Tibial nerve (tissue), 4 donors: ENCODE measurements at regions not wholly inside any gene's neighbourhood (a gene's known extent, or its start where the extent isn't known, plus 50 kb on each side); places are given as distances from the start of the nearest gene placed in this dataset.
A peak's percentile ranks its signal among the peaks of the same experiment; 100 is the strongest.

ENCODE experiments used
- DNase-seq, 2 donors: peaks; one replicate each; pipeline ENCODE4 v3.0.0-alpha.2; 2019; ENCODE audit warnings: low spot score in 2 of 2
- H3K27ac ChIP-seq, 4 donors: fragments of 200-600 bp; sonication (generic) in 3 of 4; one replicate each; pipeline ENCODE4 v1.5.1; 2017 to 2019; ENCODE audit warnings: mild to moderate bottlenecking in 1 of 4
- H3K27me3 ChIP-seq, 2 donors: fragments of 200-600 bp; sonication (generic) in 1 of 2; one replicate each; pipeline versions ENCODE4 v1.5.1 to v1.6.0; 2017 to 2019
- H3K36me3 ChIP-seq, 3 donors: fragments of 200-600 bp; sonication (generic); one replicate each; pipeline ENCODE4 v1.5.1; 2018 to 2019
- H3K4me1 ChIP-seq, 4 donors: fragments of 200-600 bp; sonication (generic) in 3 of 4; one replicate each; pipeline ENCODE4 v1.5.1; 2017 to 2019
- H3K4me3 ChIP-seq, 4 donors: fragments of 200-600 bp; sonication (generic) in 3 of 4; one replicate each; pipeline ENCODE4 v1.5.1; 2017 to 2019; ENCODE audit warnings: mild to moderate bottlenecking in 1 of 4, moderate library complexity in 1 of 4
- H3K9me3 ChIP-seq, 4 donors: fragments of 200-600 bp; sonication (generic) in 3 of 4; one replicate each; pipeline ENCODE4 v1.5.1; 2017 to 2019
- EP300 ChIP-seq, 2 donors: sonication (generic); formaldehyde crosslinking; IDR thresholded peaks; one replicate each; pipeline ENCODE4 v1.6.1; 2017; ENCODE audit warnings: antibody characterized with exemption in 2 of 2, mild to moderate bottlenecking in 1 of 2
- POLR2A ChIP-seq, 2 donors: fragments of 450-650 bp; IDR thresholded peaks; one replicate each; pipeline ENCODE4 v1.6.1; 2017; ENCODE audit warnings: antibody characterized with exemption in 2 of 2, mild to moderate bottlenecking in 2 of 2, moderate library complexity in 2 of 2
- WGBS, 2 donors: methylation state at CpG; one replicate each; pipeline ENCODE4 v1.1.5; 2018; 5-methylcytosine and 5-hydroxymethylcytosine counted together
- TF ChIP-seq, protein P1 (sequence below), 5 experiments: fragments of 200-600 bp in 3 of 5; fragments of 450-650 bp in 2 of 5; sonication (generic) in 3 of 5; IDR thresholded peaks; one replicate each; pipeline ENCODE4 v1.5.1; 2016 to 2019; ENCODE audit warnings: antibody characterized with exemption in 5 of 5, mild to moderate bottlenecking in 3 of 5, moderate library complexity in 2 of 5

DNA sequence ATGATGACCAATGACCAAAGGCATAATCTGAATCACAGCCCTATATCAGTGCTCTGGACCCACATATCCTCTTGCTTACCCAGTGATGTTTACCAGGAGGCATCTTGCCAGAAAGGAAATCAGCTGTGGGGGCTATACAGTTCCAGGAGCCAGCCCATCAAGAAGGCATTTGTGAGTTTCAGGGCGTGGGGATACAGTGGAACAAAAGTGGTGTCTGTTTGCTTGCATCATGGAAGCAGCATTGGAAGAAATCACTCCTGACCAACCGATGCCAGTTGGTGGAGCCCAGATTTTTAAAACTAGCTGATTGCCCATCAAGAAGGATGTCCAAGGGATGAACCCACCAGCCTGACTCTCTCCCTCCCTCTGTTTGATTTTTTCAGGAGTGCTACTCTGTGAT, 106.5 kb upstream of the EGFLAM start:
- H3K4me3 ChIP-seq, result no peak overlapping the region
- no peak for DNase-seq
- no peaks in the 10 kb centered on the region for H3K27me3 ChIP-seq
- H3K4me1 ChIP-seq, result no peaks in the 10 kb centered on the region
- H3K9me3 ChIP-seq, result no peaks in the 10 kb centered on the region
- 26 to 43% methylated on average over 2 of the region's 2 CpGs for WGBS, 2 donors
- TF ChIP-seq POLR2A (IDR thresholded peaks at IDR 0.05) (no peak), EP300 (IDR thresholded peaks at IDR 0.05) (no peak)
- no peaks in the 10 kb centered on the region for H3K36me3 ChIP-seq
- H3K27ac ChIP-seq, result no peak overlapping the region

DNA sequence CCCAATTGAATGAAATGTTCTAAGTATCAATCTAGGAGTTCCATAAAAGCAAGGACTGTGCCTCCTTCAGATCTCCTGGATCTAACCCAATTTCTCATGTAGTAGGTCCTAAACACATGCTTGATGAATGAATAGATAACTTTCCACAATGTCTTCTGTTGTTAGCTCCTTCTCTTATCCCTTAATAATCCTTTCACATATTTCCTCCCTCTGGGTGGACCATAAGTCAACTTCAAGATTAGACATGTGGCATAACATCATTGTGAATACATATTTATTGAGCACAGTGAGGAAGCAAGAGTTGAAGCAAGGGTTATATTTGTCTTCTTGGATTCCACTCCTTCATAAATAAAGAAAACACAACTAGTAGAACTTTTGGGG, 108.6 kb upstream of the EGFLAM start:
- Histone ChIP-seq H3K36me3 (no peaks in the 10 kb centered on the region), H3K9me3 (no peaks in the 10 kb centered on the region), H3K4me3 (no peak overlapping the region), H3K4me1 (no peaks in the 10 kb centered on the region), H3K27me3 (no peaks in the 10 kb centered on the region), H3K27ac (no peak overlapping the region)
- no peak for DNase-seq
- TF ChIP-seq, protein P1, sequence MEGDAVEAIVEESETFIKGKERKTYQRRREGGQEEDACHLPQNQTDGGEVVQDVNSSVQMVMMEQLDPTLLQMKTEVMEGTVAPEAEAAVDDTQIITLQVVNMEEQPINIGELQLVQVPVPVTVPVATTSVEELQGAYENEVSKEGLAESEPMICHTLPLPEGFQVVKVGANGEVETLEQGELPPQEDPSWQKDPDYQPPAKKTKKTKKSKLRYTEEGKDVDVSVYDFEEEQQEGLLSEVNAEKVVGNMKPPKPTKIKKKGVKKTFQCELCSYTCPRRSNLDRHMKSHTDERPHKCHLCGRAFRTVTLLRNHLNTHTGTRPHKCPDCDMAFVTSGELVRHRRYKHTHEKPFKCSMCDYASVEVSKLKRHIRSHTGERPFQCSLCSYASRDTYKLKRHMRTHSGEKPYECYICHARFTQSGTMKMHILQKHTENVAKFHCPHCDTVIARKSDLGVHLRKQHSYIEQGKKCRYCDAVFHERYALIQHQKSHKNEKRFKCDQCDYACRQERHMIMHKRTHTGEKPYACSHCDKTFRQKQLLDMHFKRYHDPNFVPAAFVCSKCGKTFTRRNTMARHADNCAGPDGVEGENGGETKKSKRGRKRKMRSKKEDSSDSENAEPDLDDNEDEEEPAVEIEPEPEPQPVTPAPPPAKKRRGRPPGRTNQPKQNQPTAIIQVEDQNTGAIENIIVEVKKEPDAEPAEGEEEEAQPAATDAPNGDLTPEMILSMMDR (IDR thresholded peaks at IDR 0.05), result no peak
- no peak for TF ChIP-seq EP300 (IDR thresholded peaks at IDR 0.05)

DNA sequence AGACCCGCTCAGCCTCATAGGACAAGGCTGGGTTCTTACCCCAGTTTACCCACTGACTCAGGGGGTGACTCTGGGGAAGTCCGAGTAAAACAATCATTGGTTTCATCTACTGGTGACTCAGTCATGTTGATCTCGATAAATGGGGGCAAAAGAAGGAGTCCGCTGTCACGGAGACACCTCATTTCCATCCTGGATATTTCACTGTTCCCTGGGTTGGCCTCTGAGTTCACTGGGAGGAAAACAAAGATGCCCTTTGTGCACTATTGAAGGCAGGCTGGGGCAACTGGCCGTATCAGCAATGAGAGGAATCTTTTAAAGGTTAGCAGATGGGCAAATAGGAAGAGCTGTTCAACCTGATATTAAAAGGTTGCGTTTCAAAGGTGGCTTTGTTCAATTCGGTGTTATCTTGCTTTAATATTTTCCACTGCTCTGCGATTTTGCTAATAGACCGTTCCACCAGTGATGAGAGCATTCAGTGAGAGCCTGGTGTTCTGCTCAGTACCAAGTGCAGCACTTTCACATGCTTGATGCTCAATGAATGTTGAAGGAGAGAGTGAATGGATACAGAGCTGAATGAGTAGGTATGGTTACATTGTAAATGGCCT, 110.2 kb upstream of the EGFLAM start:
- H3K4me3 ChIP-seq, result no peak overlapping the region

GRCh38 chr5:38143384-38143783, 115.0 kb upstream of the EGFLAM start:
- no peak for DNase-seq
- H3K4me3 ChIP-seq, result no peak overlapping the region
- no peaks in the 10 kb centered on the region for H3K9me3 ChIP-seq
- no peaks in the 10 kb centered on the region for H3K27me3 ChIP-seq
- TF ChIP-seq, protein P1 (IDR thresholded peaks at IDR 0.05), result no peak
- TF ChIP-seq EP300 (IDR thresholded peaks at IDR 0.05) (no peak), POLR2A (IDR thresholded peaks at IDR 0.05) (no peak)
- WGBS, 2 donors, result 76 to 81% methylated on average over 3 of the region's 3 CpGs
- no peaks in the 10 kb centered on the region for H3K4me1 ChIP-seq
- H3K27ac ChIP-seq, result no peak overlapping the region
- no peaks in the 10 kb centered on the region for H3K36me3 ChIP-seq

More for the DNA sequence above, 110.2 kb upstream of the EGFLAM start:
- no peak for DNase-seq
- H3K27me3 ChIP-seq, result no peaks in the 10 kb centered on the region
- H3K4me1 ChIP-seq, result no peaks in the 10 kb centered on the region
- H3K27ac ChIP-seq, result peak overlapping the region in 1 of 4 donors; percentile 52
- TF ChIP-seq POLR2A (IDR thresholded peaks at IDR 0.05) (no peak), EP300 (IDR thresholded peaks at IDR 0.05) (no peak)
- TF ChIP-seq, protein P1 (IDR thresholded peaks at IDR 0.05), result no peak
- WGBS, 2 donors, result 46 to 49% methylated on average over 10 of the region's 10 CpGs
- no peaks in the 10 kb centered on the region for H3K36me3 ChIP-seq
- H3K9me3 ChIP-seq, result no peaks in the 10 kb centered on the region

DNA sequence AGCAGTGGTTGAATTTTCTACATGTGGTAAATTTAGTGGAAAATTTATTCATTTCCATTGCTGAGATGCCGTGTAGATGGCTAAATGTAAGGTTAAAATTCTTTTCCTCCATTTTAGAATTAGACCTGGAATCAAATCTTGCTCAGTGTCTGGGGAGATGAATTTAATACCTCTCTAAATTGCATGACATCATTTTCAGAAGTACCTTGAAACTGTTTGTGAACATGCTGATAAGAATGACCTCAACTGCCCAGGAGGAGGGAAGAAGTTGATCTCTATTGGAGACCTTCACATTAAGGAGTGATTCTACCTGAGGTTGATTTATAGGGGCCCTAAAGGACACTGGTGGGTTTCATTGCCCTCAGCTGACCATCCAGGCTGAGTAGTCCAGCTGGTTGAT, 116.7 kb upstream of the EGFLAM start:
- TF ChIP-seq EP300 (IDR thresholded peaks at IDR 0.05), result no peak
- TF ChIP-seq POLR2A (IDR thresholded peaks at IDR 0.05), result no peak
- TF ChIP-seq, protein P1 (IDR thresholded peaks at IDR 0.05), result no peak
- no peak for DNase-seq
- H3K9me3 ChIP-seq, result no peaks in the 10 kb centered on the region
- no peak overlapping the region for H3K27ac ChIP-seq
- no peaks in the 10 kb centered on the region for H3K4me1 ChIP-seq
- WGBS, 2 donors, result 98 to 100% methylated on average over 1 of the region's 1 CpG
- no peak overlapping the region for H3K4me3 ChIP-seq
- H3K36me3 ChIP-seq, result no peaks in the 10 kb centered on the region
- peaks cover 0 to 4% of the 10 kb centered on the region in 2 donors for H3K27me3 ChIP-seq

GRCh38 chr5:38138574-38138973, 119.8 kb upstream of the EGFLAM start:
- Histone ChIP-seq H3K4me1 (no peaks in the 10 kb centered on the region), H3K27me3 (peaks cover 0 to 7% of the 10 kb centered on the region in 2 donors), H3K9me3 (no peaks in the 10 kb centered on the region), H3K4me3 (no peak overlapping the region), H3K36me3 (no peaks in the 10 kb centered on the region), H3K27ac (no peak overlapping the region)
- TF ChIP-seq EP300 (IDR thresholded peaks at IDR 0.05), result no peak
- TF ChIP-seq POLR2A (IDR thresholded peaks at IDR 0.05), result no peak
- TF ChIP-seq, protein P1 (IDR thresholded peaks at IDR 0.05), result no peak
- no peak for DNase-seq
- WGBS, 2 donors, result 81 to 89% methylated on average over 5 of the region's 5 CpGs
